MM.1S (cell line): ENCODE measurements at regions not wholly inside any gene's neighbourhood (a gene's known extent, or its start where the extent isn't known, plus 50 kb on each side); places are given as distances from the start of the nearest gene placed in this dataset.

ENCODE experiments used
- DNase-seq: peaks from one replicate; pipeline ENCODE4 v3.0.0-alpha.2; 2015
- H2AFZ ChIP-seq: fragments of 300-600 bp; sonication (generic); 2 replicates; pipeline ENCODE4 v1.6.0; 2016; ENCODE audit warnings: antibody characterized with exemption, low read length
- H3F3A ChIP-seq: fragments of 300-600 bp; sonication (generic); 2 replicates; pipeline ENCODE4 v1.6.1; 2016; ENCODE audit warnings: mild to moderate bottlenecking, antibody characterized with exemption, low read length, moderate library complexity, mixed read lengths; ENCODE audit not compliant: insufficient read depth
- H3K27ac ChIP-seq: fragments of 300-600 bp; sonication (generic); 2 replicates; pipeline ENCODE4 v1.5.1; 2016; ENCODE audit warnings: mild to moderate bottlenecking, low read length
- H3K27me3 ChIP-seq: fragments of 300-600 bp; sonication (generic); replicated peaks from 2 replicates; pipeline ENCODE4 v1.6.0; 2016; ENCODE audit warnings: low read length; ENCODE audit not compliant: insufficient read depth
- H3K36me3 ChIP-seq: fragments of 300-600 bp; sonication (generic); replicated peaks from 2 replicates; pipeline ENCODE4 v1.6.1; 2016; ENCODE audit warnings: mild to moderate bottlenecking, low read length, mixed read lengths; ENCODE audit not compliant: insufficient read depth
- H3K4me1 ChIP-seq: fragments of 300-600 bp; sonication (generic); 2 replicates; pipeline ENCODE4 v1.6.1; 2016; ENCODE audit warnings: low read length, mixed read lengths
- H3K4me2 ChIP-seq: fragments of 300-600 bp; sonication (generic); 2 replicates; pipeline ENCODE4 v1.6.0; 2016; ENCODE audit warnings: low read depth, low read length
- H3K4me3 ChIP-seq: fragments of 300-600 bp; sonication (generic); 2 replicates; pipeline ENCODE4 v1.5.1; 2016; ENCODE audit warnings: low read length, mixed read lengths
- H3K79me2 ChIP-seq: fragments of 300-600 bp; sonication (generic); 2 replicates; pipeline ENCODE4 v1.6.1; 2016; ENCODE audit warnings: mixed run types, low read length, mixed read lengths
- H3K9ac ChIP-seq: fragments of 300-600 bp; sonication (generic); 2 replicates; pipeline ENCODE4 v1.6.1; 2016; ENCODE audit warnings: low read length, mixed read lengths
- H3K9me2 ChIP-seq: fragments of 300-600 bp; sonication (generic); replicated peaks from 2 replicates; pipeline ENCODE4 v1.6.1; 2016; ENCODE audit warnings: mild to moderate bottlenecking, low read length, mixed read lengths; ENCODE audit not compliant: insufficient read depth
- H3K9me3 ChIP-seq: fragments of 300-600 bp; sonication (generic); replicated peaks from 2 replicates; pipeline ENCODE4 v1.6.1; 2016; ENCODE audit warnings: mild to moderate bottlenecking, low read length, mixed read lengths; ENCODE audit not compliant: insufficient read depth
- H4K20me1 ChIP-seq: fragments of 300-600 bp; sonication (generic); 2 replicates; pipeline ENCODE4 v1.6.1; 2016; ENCODE audit warnings: mild to moderate bottlenecking, low read length, moderate library complexity, mixed read lengths; ENCODE audit not compliant: insufficient read depth
- EZH2 ChIP-seq: fragments of 300-600 bp; sonication (generic); optimal IDR thresholded peaks from 2 replicates; pipeline ENCODE3; 2017; ENCODE audit warnings: low read depth, mild to moderate bottlenecking, antibody characterized with exemption, low read length, mixed read lengths
- EZH2phosphoT487 ChIP-seq: fragments of 300-600 bp; sonication (generic); IDR thresholded peaks from 2 replicates; pipeline ENCODE4 v1.6.1; 2018; ENCODE audit warnings: antibody characterized with exemption, low read length
- TF ChIP-seq, protein P1 (sequence below): fragments of 300-600 bp; sonication (generic); IDR thresholded peaks from 2 replicates; pipeline ENCODE4 v1.5.1; 2016; ENCODE audit warnings: antibody characterized with exemption, low read length, mixed read lengths

DNA sequence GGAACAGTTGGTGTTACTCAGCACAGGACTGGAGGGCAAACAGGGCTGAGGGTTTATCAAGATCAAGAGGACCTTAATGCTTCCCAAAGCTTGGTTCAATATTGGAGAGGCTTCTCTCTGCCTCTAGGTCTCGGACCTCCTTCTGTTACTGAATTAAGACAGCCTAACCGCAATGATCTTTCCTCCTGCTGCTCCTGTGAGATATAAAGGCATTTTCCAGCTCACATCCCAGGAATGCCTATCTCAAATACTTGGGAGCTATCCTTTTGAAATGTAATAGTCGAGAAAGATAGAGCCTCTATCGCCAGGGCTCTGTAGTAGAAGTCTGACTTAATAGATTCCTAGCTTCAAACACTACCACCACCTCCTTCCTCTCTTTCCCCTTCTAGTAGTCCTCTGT, 1475.0 kb downstream of the SLITRK1 start:
- Histone ChIP-seq H3K4me1 (no peaks in the 10 kb centered on the region), H3K79me2 (no peaks in the 10 kb centered on the region), H3K27ac (no peak overlapping the region), H3F3A (no peaks in the 10 kb centered on the region), H3K4me2 (no peak overlapping the region), H3K27me3 (no peaks in the 10 kb centered on the region), H3K36me3 (no peaks in the 10 kb centered on the region), H3K9me3 (no peaks in the 10 kb centered on the region), H4K20me1 (no peaks in the 10 kb centered on the region), H3K9ac (no peak overlapping the region), H3K9me2 (no peaks in the 10 kb centered on the region), H3K4me3 (no peak overlapping the region), H2AFZ (no peak overlapping the region)
- TF ChIP-seq EZH2 (no peak), EZH2phosphoT487 (no peak)
- TF ChIP-seq, protein P1, sequence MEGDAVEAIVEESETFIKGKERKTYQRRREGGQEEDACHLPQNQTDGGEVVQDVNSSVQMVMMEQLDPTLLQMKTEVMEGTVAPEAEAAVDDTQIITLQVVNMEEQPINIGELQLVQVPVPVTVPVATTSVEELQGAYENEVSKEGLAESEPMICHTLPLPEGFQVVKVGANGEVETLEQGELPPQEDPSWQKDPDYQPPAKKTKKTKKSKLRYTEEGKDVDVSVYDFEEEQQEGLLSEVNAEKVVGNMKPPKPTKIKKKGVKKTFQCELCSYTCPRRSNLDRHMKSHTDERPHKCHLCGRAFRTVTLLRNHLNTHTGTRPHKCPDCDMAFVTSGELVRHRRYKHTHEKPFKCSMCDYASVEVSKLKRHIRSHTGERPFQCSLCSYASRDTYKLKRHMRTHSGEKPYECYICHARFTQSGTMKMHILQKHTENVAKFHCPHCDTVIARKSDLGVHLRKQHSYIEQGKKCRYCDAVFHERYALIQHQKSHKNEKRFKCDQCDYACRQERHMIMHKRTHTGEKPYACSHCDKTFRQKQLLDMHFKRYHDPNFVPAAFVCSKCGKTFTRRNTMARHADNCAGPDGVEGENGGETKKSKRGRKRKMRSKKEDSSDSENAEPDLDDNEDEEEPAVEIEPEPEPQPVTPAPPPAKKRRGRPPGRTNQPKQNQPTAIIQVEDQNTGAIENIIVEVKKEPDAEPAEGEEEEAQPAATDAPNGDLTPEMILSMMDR = no peak
- DNase-seq = no peak

DNA sequence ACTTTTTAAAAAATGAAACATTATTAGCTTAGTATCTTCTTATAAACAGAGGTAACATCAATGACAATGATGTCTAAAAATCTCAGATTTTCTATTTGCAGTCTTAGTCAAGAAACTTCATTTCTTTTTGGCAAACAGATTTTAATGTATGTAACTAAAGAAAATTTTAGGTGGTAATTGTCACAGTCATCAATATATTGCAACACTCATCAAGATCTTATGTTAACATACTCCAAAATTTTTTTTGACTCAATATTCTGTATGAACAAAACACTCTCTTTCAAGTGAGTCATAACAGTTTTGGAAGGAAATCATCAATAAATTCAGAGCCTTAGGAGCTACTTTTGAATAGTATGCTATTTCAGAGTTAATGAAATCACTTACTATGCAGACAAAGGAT, 1507.6 kb downstream of the SLITRK1 start:
- H3F3A ChIP-seq = no peaks in the 10 kb centered on the region
- no peaks in the 10 kb centered on the region for H3K36me3 ChIP-seq
- H3K27me3 ChIP-seq = no peaks in the 10 kb centered on the region
- H4K20me1 ChIP-seq = no peaks in the 10 kb centered on the region
- no peak overlapping the region for H2AFZ ChIP-seq
- H3K4me3 ChIP-seq = no peak overlapping the region
- TF ChIP-seq, protein P1 = no peak
- no peak for TF ChIP-seq EZH2
- no peak for TF ChIP-seq EZH2phosphoT487
- no peak overlapping the region for H3K27ac ChIP-seq
- DNase-seq = no peak
- no peak overlapping the region for H3K9ac ChIP-seq
- H3K4me2 ChIP-seq = no peak overlapping the region
- H3K4me1 ChIP-seq = no peaks in the 10 kb centered on the region
- no peaks in the 10 kb centered on the region for H3K79me2 ChIP-seq
- H3K9me3 ChIP-seq = no peaks in the 10 kb centered on the region
- no peaks in the 10 kb centered on the region for H3K9me2 ChIP-seq

DNA sequence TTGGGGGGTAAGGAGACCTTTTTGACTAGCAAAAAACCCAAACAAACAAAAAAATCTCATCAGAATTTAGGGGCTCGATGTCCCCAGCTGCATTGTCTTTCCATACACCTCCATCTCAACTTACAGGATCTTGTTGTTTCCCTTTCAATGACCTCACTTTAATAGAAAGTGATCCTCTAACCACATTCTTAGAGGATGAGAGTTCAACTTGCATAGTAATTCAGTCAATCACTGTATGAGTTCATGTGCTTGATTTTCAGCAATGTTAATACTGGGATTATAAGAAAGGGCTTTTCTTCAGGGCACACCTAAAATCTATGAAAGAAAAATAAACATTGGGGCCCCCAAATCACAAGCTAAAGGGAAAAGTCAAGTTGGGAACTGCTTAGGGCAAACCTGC, 1512.0 kb downstream of the SLITRK1 start:
- no peak overlapping the region for H3K4me3 ChIP-seq

More for the DNA sequence above, 1512.0 kb downstream of the SLITRK1 start:
- no peaks in the 10 kb centered on the region for H3K36me3 ChIP-seq
- H3K9me3 ChIP-seq = no peaks in the 10 kb centered on the region
- TF ChIP-seq EZH2phosphoT487 = no peak
- no peak for TF ChIP-seq EZH2
- TF ChIP-seq, protein P1 = no peak
- no peaks in the 10 kb centered on the region for H3K27me3 ChIP-seq
- no peaks in the 10 kb centered on the region for H3K9me2 ChIP-seq
- H3K9ac ChIP-seq = no peak overlapping the region
- no peak overlapping the region for H3K4me2 ChIP-seq
- H3F3A ChIP-seq = no peaks in the 10 kb centered on the region
- DNase-seq = no peak
- H3K79me2 ChIP-seq = no peaks in the 10 kb centered on the region
- no peaks in the 10 kb centered on the region for H4K20me1 ChIP-seq
- H3K4me1 ChIP-seq = no peaks in the 10 kb centered on the region
- no peak overlapping the region for H3K27ac ChIP-seq
- H2AFZ ChIP-seq = no peak overlapping the region
